ENCODE measurements at regions not wholly inside any gene's neighbourhood (a gene's known extent, or its start where the extent isn't known, plus 50 kb on each side); places are given as distances from the start of the nearest gene placed in this dataset.

GRCh38 chr22:48083502-48083901 lies 1321.1 kb downstream of the TBC1D22A start:
- no peaks in the 10 kb centered on the region for H3K36me3 ChIP-seq
- H3K27ac ChIP-seq: no peak overlapping the region
- 68 to 79% methylated on average over 10 of the region's 10 CpGs for WGBS, 2 donors
- no peaks in the 10 kb centered on the region for H3K4me1 ChIP-seq
- no peaks in the 10 kb centered on the region for H3K27me3 ChIP-seq
- TF ChIP-seq POLR2A (IDR thresholded peaks at IDR 0.05) (no peak), CTCF (IDR thresholded peaks at IDR 0.05) (no peak), EP300 (IDR thresholded peaks at IDR 0.05) (no peak)
- DNase-seq (ENCODE audit: low spot score in 2 of 2): no peak
- H3K4me3 ChIP-seq: no peak overlapping the region
- H3K9me3 ChIP-seq: no peaks in the 10 kb centered on the region

DNA sequence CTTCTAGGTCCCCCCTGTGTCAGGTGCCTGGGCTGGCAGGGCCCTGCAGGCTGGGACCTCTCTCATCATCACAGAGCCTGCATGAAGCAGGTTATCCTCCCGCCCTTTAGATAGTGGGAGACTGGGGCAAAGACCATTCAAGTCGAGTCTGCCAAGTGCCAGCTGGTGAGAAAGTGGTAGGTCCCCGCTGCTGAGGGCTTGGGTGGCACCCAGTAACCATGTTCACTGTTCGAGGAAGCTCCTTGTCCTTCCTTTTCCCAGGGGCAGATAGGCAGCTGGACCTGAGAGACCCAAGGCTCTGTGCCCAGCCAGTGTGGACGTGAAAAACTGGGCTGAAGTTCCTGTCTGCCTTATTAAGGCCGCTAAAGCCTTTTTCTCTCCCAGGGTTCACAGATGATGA lies 1319.8 kb downstream of the TBC1D22A start:
- Histone ChIP-seq H3K36me3 (no peaks in the 10 kb centered on the region), H3K27ac (no peak overlapping the region), H3K4me1 (no peaks in the 10 kb centered on the region), H3K27me3 (no peaks in the 10 kb centered on the region), H3K9me3 (no peaks in the 10 kb centered on the region), H3K4me3 (no peak overlapping the region)
- no peak for DNase-seq (ENCODE audit: low spot score in 2 of 2)
- WGBS, 2 donors: 73 to 85% methylated on average over 3 to 6 of the region's 6 CpGs
- TF ChIP-seq POLR2A (IDR thresholded peaks at IDR 0.05) (no peak), EP300 (IDR thresholded peaks at IDR 0.05) (no peak), CTCF (IDR thresholded peaks at IDR 0.05) (no peak)

- Histone ChIP-seq H3K27ac (no peak overlapping the region), H3K4me1 (no peaks in the 10 kb centered on the region), H3K9me3 (no peaks in the 10 kb centered on the region), H3K27me3 (no peaks in the 10 kb centered on the region), H3K4me3 (no peak overlapping the region), H3K36me3 (no peaks in the 10 kb centered on the region)
- 76 to 80% methylated on average over 16 of the region's 16 CpGs for WGBS, 2 donors
- no peak for DNase-seq (ENCODE audit: low spot score in 2 of 2)
- no peak for TF ChIP-seq CTCF (IDR thresholded peaks at IDR 0.05)
- no peak for TF ChIP-seq EP300 (IDR thresholded peaks at IDR 0.05)
- TF ChIP-seq POLR2A (IDR thresholded peaks at IDR 0.05): no peak
These were observed 1318.8 kb downstream of the TBC1D22A start for GRCh38 chr22:48081281-48081680.

- Histone ChIP-seq H3K4me1 (no peaks in the 10 kb centered on the region), H3K36me3 (no peaks in the 10 kb centered on the region), H3K27ac (no peak overlapping the region), H3K4me3 (no peak overlapping the region), H3K9me3 (no peaks in the 10 kb centered on the region), H3K27me3 (no peaks in the 10 kb centered on the region)
- 90 to 92% methylated on average over 19 to 21 of the region's 21 CpGs for WGBS, 2 donors
- TF ChIP-seq CTCF (IDR thresholded peaks at IDR 0.05) (no peak), POLR2A (IDR thresholded peaks at IDR 0.05) (no peak), EP300 (IDR thresholded peaks at IDR 0.05) (no peak)
- no peak for DNase-seq (ENCODE audit: low spot score in 2 of 2)
These were observed 1318.1 kb downstream of the TBC1D22A start for GRCh38 chr22:48080316-48081165.

- Histone ChIP-seq H3K4me3 (no peak overlapping the region), H3K36me3 (no peaks in the 10 kb centered on the region), H3K4me1 (no peaks in the 10 kb centered on the region), H3K9me3 (no peaks in the 10 kb centered on the region), H3K27me3 (no peaks in the 10 kb centered on the region), H3K27ac (no peak overlapping the region)
- WGBS, 2 donors: 83 to 88% methylated on average over 21 of the region's 21 CpGs
- no peak for TF ChIP-seq EP300 (IDR thresholded peaks at IDR 0.05)
- no peak for TF ChIP-seq POLR2A (IDR thresholded peaks at IDR 0.05)
- no peak for TF ChIP-seq CTCF (IDR thresholded peaks at IDR 0.05)
- no peak for DNase-seq (ENCODE audit: low spot score in 2 of 2)
These were observed 1317.2 kb downstream of the TBC1D22A start for GRCh38 chr22:48079505-48080290.

All from tibial nerve (tissue), 4 donors.